Skin of body (tissue), 1 donor: ENCODE measurements at regions not wholly inside any gene's neighbourhood (a gene's known extent, or its start where the extent isn't known, plus 50 kb on each side); places are given as distances from the start of the nearest gene placed in this dataset.

Experiments used
- DNase-seq: peaks from one replicate; lab custom pipeline; 2025; lab: John Stamatoyannopoulos, UW

DNA sequence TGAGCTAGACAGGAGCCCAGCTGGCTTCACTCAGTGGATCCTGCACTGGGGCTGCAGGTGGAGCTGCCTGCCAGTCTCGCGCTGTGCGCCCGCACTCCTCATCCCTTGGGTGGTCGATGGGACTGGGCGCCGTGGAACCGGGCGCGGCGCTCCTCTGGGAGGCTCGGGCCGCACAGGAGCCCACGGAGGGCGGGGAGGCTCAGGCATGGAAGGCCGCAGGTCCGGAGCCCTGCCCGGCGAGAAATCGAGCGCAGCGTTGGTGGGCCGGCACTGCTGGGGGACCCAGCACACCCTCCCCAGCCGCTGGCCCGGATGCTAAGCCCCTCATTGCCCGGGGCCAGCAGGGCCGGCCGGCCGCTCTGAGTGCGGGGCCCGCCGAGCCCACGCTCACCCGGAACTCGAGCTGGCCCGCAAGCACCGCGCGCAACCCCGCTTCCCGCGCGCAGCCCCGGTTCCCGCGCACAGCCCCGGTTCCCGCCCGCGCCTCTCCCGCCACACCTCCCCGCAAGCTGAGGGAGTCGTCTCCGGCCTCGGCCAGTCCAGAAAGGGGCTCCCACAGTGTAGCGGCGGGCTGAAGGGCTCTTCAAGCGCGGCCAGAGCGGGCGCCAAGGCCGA lies 1130.5 kb upstream of the FLRT2 start:
- no peak for DNase-seq

DNA sequence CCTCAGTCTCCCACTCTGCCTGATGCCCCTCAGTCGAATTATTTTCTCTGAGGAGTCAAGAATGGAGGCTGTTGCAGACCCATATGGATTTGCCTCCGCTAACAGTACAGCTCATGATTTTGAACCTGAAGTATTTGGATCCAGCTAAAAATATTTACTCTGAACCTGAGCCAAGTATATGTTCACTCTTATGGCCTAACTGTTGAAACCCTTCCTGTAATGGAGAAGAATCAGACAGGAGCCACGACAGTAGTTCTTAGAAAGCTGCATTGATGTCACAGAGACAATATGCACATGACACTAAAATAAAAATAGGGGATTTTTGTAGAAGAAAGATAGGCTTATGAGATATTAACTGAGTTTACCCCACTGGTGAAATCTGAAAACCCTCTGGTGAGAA lies 1128.3 kb upstream of the FLRT2 start:
- no peak for DNase-seq

DNA sequence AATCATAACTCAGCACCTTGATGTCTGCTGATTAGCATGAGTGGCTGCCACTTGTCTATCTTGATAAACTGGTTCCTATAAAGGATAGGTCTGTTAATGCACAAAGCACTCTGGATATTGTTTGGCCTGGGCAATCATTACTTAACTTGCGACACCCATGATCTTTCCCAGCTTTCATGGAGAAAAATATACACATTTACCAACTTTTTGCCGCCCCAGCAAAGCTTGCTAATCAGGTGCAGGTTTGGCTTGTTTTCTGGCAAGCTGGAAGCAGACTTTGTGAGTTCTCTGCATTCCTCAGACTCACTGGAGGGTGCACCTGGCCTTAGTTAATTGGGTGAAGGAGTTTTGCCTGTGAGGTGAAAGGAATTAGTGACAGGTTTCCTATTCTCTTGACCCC lies 1126.4 kb upstream of the FLRT2 start:
- no peak for DNase-seq

DNA sequence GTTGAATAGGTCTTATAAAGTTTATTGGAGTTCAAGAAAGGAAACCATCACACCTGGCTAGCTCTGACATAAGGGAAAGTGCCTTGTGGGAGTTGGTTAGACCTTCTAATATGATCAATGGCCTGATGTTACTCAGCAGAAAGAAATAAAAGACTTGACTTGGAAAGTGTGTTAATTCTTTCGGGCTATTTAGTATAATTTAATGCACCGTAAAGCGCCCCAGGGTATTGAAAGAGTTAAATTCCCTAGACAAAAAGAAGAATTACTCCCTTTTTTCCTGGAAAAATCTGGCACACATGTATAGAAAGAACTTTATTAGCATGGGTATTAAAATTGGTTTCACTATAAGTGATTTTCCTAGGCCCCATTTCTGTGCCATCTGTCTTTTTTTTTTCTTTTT lies 1125.7 kb upstream of the FLRT2 start:
- no peak for DNase-seq

DNA sequence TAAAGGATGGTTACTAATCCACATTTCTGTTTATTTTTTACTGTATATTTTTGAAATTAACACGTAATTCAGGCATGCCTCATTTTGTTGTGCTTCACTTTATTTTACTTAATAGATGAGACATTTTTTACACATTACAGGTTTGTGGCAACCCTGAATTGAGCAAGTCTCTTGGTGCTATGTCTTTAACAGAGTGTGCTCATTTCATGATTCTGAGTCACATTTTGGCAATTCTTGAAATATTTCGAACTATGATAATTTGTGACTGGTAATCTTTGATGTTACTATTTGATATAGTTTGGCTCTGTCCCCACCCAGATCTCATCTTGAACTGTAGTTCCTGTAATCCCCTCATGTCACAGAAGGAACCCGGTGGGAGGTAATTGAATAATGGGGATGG lies 1120.5 kb upstream of the FLRT2 start:
- no peak for DNase-seq

DNA sequence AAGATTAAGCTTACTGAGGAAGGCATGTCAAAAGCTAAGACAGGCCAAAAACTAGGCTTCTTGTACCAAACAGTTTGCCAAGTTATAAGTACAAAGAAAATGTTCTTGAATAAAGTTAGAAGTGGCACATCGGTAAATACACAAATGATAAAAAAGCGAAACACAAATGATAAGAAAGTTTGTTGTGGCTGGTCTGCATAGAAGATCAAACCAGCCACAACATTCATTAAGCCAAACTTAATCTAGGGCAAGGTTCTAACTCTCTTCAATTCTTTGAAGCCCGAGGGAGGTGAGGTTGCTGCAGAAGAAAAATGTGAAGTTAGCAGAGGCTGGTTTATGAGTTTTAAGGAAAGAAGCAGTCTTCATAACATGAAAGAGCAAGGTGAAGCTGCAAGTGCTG lies 1119.6 kb upstream of the FLRT2 start:
- no peak for DNase-seq

DNA sequence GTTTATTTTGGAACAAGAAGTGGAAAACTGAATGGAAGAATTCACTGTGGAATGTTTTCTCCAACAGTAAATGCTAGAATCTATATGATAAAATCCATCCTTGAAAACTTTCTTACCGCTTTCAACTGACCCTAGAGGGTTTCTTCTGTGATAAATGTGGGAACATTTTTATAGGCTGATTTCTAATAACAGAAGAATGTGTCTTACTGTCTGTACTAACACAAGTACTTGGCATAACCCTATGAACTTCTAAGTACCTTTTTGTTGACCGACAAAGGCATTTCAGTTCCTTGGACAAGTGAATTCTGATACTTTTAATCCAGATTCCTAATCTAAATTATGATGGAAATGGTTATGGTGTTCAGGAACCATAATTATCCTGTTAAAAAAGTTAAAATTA lies 1109.7 kb upstream of the FLRT2 start:
- peak; percentile 8 for DNase-seq

DNA sequence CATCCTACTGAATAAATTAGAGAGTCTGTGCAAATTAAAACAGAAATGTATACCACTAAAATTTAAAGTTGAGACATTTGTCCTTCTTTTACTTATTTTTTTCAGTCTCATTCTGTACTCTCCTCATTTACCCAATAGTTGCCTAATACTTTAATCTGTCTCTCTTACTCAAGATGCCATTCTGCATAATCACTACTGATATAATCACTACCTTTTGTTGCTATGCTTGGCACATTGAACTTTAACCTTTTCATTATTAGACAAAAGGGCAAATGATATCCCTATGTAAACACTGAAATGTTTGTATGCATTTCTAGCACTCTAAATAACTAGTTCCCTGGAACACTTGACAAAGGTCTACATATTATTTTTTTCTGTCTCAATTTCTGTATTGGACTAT lies 1108.3 kb upstream of the FLRT2 start:
- no peak for DNase-seq

DNA sequence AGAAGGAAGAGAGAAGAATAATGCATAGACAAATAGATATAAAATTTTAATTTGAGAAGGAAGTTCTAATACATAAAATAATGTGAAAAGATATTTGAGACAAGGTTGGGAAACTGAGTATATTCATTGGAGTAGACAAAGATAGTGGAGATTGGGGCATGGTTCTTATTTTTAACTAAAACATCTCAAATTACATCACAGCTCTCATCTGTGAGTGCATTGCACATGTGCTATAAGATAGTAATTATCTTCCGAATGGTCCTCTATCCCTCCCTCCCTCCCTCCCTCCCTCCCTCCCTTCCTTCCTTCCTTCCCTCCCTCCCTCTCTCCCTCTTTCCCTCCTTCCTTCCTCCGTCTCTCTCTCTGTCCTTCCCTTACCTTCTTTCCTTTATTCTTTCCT lies 1104.0 kb upstream of the FLRT2 start:
- DNase-seq, result no peak

DNA sequence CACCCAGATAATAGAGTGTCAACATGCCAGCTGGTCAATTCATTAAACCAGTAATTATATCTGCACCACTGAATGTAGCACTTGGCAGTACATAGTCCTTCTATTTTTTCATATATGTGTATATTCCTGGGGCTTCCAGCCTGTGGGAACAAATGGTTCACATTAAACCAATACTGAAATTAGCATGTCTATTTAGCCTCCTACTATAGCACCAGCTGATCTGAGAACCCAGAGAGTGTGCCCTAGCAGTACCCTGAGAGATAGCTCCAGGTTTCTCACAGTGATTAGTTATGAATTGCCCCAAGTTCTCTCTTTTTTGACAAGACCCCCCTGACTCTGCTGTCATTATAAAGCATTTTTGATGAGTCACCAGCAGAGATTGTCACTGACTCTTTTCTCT lies 1097.3 kb upstream of the FLRT2 start:
- no peak for DNase-seq

DNA sequence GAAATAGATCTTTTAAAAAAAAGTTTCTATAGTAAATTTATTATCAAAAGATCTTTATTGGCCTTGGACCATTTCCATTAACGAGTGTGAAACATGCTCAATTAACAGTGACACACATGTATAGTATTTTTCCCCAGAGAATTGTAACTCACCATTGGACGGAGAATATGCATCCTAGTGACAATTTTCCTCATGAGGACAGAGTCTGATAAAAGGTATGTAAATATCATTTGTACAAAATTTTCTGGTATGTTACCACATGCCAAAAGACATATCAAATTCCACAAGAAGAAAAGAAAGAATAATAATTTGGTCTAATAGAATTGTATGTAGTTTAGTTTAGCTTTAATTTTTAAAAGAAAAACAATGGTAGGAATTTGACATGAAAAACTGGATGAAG lies 1096.0 kb upstream of the FLRT2 start:
- no peak for DNase-seq

DNA sequence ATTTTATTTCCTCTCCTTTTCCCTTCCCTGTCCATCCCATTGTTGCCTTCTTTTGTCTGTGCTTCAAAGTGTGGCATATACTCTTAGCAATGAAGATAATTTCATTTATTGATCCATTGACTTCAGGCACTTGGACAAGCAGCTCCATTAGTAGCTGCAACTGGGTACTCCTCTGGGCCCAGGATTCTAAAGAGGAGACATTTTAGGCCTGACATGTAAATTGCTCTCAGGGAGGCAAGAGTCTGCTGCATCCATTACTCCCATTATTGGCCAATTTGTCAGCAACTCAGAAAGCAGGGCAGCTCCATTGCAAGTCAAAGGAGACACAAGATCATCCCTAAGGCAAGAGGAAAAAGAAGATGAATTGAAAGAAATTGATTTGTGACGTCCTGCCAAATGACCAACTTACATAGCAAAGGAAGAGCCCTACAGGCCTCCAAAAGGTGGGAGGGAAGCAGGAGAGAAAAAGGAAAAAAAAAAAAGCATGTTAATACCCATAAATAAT lies 1094.1 kb upstream of the FLRT2 start:
- no peak for DNase-seq

DNA sequence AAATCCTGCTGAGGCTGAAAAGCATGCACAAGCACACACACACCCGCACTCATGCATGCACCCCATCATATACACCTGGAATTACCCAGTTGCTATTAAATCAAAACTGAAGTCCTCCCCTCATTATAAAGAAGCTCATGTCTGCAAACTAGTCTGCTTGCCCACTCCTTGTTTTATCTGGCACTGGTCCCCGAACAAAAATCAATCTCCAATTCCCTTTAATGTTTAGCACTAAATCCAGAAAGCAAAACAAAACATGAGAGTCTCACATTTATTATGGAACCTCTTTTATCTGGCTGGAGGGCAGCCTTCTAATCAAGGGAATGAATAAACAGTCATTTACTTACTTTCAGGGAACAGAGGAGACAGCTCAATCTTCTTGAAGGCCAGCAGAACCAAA lies 1093.4 kb upstream of the FLRT2 start:
- no peak for DNase-seq

DNA sequence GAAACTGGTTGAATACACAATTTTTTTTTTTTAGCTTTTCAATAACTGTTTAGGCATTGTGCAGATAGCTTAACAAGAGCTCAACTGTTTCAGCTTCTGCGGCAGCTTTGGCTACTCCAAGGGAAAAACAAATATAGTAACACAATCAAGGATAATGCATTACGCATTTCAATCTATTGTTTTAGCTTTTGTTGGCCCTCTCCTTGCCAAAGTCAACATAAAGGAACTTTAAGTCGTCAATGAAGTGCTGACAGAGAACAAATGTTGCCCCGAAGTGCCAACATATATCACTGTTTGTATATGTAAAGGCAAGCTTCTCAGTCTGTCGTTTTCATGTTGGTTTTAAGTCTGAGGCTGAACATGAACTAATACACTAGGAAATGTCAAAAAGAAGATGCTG lies 1087.4 kb upstream of the FLRT2 start:
- DNase-seq, result no peak

DNA sequence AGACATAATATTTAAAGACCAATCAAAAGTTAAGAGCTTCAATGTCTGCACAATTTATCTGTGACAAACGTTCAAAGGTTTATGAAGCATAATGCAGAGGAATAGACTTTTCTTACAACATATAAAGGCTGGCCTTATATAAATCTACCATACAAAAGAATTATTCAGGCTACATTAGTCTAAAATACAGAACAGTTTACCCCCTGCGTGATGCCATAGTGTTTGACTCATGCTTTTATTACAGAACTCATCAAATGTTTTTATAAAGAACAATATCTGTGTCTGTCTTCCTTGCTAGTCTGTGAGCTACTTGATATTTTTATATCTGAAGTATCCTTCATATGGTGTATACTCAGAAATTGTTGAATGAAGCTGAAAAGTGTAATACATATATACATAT lies 1084.5 kb upstream of the FLRT2 start:
- no peak for DNase-seq

DNA sequence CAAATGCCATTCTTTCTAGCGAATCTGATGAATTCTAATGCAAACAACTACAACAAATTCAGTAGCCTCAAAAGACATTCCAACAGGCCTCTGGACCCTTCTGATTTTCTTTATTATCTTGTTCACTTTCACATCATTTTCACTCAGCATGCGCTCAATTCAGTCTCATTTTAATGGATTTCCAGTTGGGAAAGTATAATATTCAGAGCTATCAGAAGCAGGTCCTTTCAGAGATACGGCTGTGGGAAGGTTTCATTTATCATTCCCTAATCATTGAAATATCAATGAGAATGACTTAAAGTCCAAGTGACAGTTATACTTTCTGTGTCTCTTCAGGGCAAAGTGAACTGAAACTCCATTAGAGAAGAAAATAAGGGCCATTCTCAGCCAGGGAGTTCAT lies 1083.7 kb upstream of the FLRT2 start:
- no peak for DNase-seq

DNA sequence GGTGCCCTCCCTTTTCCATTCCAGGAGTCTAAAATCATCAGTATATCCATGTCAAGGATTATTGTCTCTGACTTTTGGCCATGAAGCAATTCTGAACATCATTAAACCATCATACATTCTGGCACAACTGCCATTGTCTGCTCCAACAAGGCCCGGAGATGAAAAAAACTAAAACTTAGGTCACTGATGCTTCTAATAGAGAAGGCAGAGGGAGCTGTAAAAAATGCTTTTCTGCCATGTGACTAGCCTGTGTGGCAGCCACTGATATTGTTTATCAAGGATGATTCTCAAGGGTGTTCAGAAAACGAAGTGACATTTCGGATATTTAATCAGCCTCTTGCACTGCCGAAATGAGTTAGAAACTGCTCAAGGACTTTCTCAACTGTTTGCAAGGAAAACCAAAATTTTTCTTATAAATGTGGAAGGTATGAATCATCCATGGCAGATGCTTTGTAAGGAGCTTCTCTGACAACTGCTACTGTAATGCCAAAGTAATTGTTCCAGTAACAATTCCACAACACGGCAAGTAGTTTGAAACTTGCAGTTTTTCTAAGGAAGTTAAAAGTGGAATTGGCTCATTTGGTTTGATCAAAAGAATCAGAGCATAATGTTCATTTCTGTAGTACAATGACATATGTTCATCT lies 1076.5 kb upstream of the FLRT2 start:
- no peak for DNase-seq

DNA sequence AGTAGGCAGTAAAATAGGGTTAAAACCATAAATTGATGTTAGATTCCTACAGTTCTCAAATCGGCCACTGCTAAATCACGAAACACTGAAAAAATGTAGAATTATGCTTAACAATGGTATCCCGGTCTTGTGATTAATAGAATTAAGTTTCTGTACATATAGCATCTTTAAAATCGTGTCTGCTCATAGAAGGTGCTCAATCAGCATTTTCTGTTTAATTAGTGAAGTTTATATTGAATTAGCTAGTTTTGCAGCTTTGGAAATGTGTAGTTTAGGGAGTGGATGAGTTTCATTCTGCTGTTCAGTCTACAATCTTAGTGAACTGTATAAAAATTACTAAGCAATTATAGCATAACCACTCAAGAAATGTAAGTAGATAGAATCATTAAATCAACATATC lies 1075.8 kb upstream of the FLRT2 start:
- DNase-seq, result no peak

DNA sequence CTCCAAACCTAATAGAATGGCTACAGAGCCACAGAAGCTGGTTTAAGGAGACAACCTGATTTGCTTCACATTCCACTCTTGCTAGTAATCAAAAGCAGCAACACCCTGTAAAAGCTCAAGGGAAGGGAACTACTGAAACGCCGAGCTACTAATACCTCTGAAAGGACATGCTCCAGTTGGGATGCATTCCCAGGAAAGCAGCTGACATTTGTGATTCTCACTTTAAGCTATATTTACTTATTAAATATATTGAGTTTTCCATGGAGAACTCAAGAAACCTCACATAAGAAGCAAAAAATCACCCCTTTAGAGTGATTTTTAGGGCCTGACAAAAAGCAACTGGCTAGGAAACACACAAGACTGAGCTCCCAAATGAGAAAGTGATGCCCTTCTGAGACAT lies 1073.0 kb upstream of the FLRT2 start:
- no peak for DNase-seq

DNA sequence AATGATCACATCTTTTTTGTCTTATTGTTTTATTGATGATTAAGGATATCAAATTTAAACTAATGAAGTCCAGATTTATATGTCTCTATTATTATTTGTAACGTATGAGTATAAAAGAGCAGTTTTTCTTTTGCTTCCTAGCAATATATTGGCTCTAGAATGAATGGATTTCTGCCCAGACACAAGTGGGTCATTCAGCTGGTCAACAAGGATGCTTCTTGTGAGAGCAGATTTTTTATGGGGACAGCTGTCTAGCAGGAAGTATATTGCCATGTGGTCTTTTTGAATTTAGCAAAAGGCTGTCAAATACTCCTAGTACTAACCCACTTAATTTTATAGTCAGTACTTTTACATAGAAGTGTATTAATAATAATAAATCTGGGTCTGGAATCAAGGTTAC lies 1071.1 kb upstream of the FLRT2 start:
- DNase-seq, result no peak

DNA sequence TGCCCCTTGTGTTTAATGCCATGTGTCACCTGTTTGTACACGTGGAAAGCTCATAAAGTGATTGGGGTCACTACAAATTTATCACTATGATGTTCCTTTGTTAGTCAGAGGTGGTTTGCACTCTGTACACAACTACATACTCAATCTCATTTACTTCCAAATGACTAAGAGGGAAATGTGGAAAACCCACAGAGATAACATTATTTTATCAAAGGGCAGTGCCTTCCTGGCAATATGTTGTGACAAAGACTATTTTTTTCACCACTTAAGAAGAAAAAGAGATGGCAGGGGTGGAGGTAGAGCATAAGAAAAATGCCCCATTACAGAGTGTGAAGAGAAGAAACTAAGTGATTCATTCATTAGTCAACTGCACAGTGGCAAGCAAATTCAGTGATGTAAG lies 1064.1 kb upstream of the FLRT2 start:
- no peak for DNase-seq

DNA sequence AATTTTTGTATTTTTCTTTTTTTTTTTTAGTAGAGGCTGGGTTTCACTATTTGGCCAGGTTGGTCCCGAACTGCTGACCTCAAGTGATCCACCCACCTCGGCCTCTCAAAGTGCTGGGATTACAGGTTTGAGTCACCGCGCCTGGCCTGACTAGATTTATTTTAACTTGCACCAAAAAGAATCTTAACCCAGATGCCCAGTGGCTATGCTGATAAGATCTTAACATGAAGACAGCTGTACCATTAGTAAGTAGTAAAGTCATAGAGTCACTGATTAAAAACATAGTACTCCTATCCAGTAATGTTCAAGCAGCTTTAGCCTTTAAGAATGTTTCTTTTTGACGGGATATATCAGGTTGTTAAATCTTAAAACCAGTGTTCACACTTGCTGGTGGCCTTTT lies 1061.8 kb upstream of the FLRT2 start:
- DNase-seq, result no peak

DNA sequence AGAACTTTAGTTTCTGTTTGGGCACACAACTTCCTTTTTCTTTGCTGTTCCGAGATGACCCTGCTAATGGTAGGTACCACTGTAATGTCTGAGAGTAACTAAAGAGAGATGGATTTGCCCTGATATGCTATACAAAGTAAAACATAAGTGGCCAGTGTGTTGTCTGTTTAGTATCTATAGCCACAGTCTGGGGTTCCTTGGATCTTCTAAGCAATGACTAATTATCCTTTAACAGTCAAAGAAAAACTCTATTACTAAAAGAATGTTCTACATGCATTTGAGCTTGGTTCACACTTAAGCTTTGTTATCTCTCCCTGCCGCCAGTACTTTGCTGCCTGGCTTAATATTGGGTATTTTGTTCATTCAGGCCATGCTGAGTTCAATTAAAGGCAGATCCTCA lies 1051.9 kb upstream of the FLRT2 start:
- no peak for DNase-seq
